T-helper 2 cell (primary cell): ENCODE measurements at regions not wholly inside any gene's neighbourhood (a gene's known extent, or its start where the extent isn't known, plus 50 kb on each side); places are given as distances from the start of the nearest gene placed in this dataset.
"Not testable (repeated sequence)": the region's sequence is repeated elsewhere in the genome, so short reads cannot be mapped to it uniquely, and the experiment has no call there.

Source experiments
- DNase-seq, 5 experiments: peaks; one replicate each; pipeline versions ENCODE4 v3.0.0 to v3.0.0-alpha.2; 2012 to 2022

- DNase-seq, result no peak
Measured at GRCh38 chr4:34289489-34289888, 1954.8 kb downstream of the ARAP2 start.

GRCh38 chr4:34289962-34290361 is 1954.4 kb downstream of the ARAP2 start:
- no peak for DNase-seq

- no peak for DNase-seq
Measured at GRCh38 chr4:34293459-34293858, 1950.9 kb downstream of the ARAP2 start.

DNA sequence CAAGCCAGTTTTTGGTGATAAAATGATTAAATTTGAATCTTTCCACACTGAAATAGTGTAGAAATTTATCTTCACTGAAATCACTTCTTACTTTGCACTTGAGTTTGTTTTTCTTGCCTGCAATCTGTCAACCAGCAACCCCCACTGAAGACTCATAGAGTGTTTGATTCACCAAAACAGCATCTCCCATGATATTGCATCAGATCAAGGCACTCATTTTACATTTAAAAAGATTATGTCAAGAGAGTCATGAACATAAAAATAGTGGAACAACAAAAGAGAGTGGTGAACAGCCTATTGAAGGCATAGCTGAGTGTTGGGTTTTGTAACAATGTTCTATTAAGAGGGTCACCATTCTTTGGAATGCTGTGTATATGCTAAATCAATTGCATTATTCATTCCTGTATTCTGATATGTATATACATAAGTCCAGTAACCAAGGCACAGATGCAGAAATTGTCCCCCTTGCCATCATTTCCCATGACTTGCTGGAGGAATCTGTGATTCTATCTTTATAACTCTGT is 1934.9 kb downstream of the ARAP2 start:
- no peak for DNase-seq

GRCh38 chr4:34318773-34319172 is 1925.5 kb downstream of the ARAP2 start:
- no peak for DNase-seq

- no peak for DNase-seq
Measured at GRCh38 chr4:34323549-34324320, 1920.6 kb downstream of the ARAP2 start.

GRCh38 chr4:34328939-34329338 is 1915.4 kb downstream of the ARAP2 start:
- DNase-seq, result no peak

DNA sequence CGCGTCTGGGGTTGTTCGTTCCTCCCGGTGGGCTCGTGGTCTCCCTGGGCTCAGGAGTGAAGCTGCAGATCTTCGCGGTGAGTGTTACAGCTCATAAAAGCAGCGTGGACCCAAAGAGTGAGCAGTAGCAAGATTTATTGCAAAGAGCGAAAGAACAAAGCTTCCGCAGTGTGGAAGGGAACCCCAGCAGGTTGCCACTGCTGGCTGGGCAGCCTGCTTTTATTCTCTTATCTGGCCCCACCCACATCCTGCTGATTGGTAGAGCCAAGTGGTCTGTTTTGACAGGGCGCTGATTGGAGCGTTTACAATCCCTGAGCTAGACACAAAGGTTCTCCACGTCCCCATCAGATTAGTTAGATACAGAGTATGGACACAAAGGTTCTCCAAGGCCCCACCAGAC is 1909.2 kb downstream of the ARAP2 start:
- DNase-seq, result not testable (repeated sequence)

DNA sequence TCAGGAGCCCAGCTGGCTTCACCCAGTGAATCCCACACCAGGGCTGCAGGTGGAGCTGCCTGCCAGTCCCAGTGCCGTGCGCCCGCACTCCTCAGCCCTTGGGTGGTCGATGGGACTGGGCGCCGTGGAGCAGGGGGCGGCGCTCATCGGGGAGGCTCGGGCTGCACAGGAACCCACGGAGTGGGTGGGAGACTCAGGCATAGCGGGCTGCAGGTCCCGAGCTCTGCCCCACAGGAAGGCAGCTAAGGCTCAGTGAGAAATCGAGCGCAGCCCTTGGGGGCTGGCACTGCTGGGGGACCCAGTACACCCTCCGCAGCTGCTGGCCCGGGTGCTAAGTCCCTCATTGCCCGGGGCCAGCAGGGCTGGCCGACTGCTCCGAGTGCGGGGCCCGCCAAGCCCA is 1908.8 kb downstream of the ARAP2 start:
- not testable (repeated sequence) for DNase-seq

DNA sequence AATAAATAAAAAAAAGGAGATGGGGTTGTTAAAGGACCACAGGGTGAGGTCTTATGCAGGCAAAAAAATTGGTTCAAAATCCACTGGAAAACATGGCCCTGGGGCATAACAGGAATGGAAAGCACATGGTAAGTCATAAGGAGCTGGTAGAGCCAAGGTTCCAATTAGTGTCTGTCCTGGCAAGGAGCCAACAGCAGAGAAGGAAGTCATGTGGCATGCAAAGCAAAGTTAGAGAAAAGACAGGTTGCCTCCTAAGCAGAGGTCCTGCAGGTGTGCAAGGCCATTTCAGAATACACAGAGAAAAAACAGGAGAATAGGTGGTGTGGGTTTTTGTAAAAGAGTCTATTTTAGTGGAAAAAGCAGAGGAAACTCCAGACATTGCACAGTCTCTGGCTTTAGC is 1881.7 kb downstream of the ARAP2 start:
- DNase-seq, result no peak

- no peak for DNase-seq
Measured at GRCh38 chr4:34363842-34364241, 1880.5 kb downstream of the ARAP2 start.

DNA sequence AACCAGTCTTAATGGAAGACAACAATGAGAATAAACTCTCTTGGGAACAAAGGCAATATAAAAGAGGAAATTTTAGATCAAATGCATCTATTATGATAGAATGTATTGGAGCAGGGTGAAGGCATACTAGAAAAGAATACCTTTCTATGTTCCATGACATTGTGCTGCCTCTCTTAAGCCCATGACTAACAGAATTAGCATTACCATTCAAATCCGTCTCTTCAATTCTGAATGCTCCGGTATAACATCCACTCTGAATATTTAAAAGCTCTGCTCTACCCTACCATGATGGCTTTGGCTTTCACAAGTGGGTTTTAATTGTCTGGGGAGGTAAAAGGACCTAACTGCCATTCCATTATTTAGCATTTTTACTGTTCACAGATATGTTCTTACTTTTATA is 1878.4 kb downstream of the ARAP2 start:
- DNase-seq, result no peak

GRCh38 chr4:34371676-34372075 is 1872.6 kb downstream of the ARAP2 start:
- no peak for DNase-seq

GRCh38 chr4:34372815-34373214 is 1871.5 kb downstream of the ARAP2 start:
- no peak for DNase-seq

- DNase-seq, result no peak
Measured at GRCh38 chr4:34373456-34373855, 1870.9 kb downstream of the ARAP2 start.

GRCh38 chr4:34412233-34412632 is 1832.1 kb downstream of the ARAP2 start:
- no peak for DNase-seq

- no peak for DNase-seq
Measured at GRCh38 chr4:34412911-34413310, 1831.4 kb downstream of the ARAP2 start.

GRCh38 chr4:34417160-34417559 is 1827.2 kb downstream of the ARAP2 start:
- no peak for DNase-seq

GRCh38 chr4:34419871-34420270 is 1824.4 kb downstream of the ARAP2 start:
- DNase-seq, result no peak

DNA sequence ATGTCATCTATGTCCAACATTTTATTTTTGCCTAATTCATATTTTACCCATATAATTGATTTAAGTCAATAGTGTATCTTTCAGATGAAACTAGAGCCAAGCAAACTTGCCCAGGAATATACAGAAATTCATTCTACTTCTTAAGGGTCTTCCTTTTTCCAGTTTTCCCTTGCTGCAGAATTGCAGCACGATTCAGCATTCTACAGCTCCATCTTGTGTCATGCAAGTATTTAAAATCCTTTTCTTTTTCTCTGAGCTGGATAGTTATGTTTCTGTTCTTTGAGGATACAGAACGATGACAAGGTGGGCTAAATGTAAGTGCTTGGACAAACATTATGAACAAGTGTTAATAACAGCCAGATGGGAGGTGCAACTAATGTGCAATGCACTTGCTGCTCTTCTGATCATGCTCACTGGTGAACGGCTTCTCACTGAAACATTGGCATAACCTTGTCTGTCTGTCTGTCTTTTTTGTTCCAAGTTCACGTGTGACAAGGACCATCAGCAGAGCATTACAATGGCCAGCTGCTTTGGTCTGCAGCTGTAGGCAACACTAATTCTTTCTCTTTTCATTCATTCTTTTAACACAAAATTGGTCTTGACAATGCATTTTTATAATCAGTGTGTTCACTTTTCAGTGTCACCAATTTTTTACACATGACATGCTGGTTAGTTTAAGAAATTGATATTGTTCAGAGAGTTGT is 1821.7 kb downstream of the ARAP2 start:
- no peak for DNase-seq

- DNase-seq, result no peak
Measured at GRCh38 chr4:34432706-34433105, 1811.6 kb downstream of the ARAP2 start.

DNA sequence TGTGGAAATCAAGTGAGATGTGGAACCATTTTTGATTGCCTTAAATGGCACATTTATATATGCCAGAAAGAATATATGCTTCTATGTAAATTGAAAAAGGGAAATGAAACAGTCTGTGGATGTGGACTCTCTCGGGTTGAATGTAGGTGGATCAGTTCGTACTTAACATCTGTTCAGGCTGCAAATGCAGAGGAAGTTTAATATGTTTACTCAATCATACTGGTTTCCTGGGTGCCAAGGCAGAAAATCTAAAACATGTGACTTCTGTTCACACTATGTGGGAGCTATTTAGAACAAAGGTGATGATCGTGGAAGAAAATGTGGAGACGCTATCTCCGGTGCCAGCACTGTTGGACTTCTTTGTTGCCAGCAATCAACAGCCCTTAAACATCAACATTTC is 1809.9 kb downstream of the ARAP2 start:
- not testable (repeated sequence) for DNase-seq

GRCh38 chr4:34464196-34464595 is 1780.1 kb downstream of the ARAP2 start:
- DNase-seq, result no peak

- DNase-seq, result no peak
Measured at GRCh38 chr4:34466411-34466810, 1777.9 kb downstream of the ARAP2 start.
